ENCODE measurements at regions not wholly inside any gene's neighbourhood (a gene's known extent, or its start where the extent isn't known, plus 50 kb on each side); places are given as distances from the start of the nearest gene placed in this dataset.

- no peak overlapping the region for H3K27ac ChIP-seq
- H3K4me3 ChIP-seq: no peak overlapping the region
- no peak overlapping the region for H3K4me2 ChIP-seq
- H3K79me2 ChIP-seq (ENCODE audit: low read depth): no peaks in the 10 kb centered on the region
- no peak for TF ChIP-seq EZH2phosphoT487 (IDR thresholded peaks at IDR 0.05)
- no peak for TF ChIP-seq CTCF (IDR thresholded peaks at IDR 0.05)
- no peaks in the 10 kb centered on the region for H3K9me3 ChIP-seq (ENCODE audit: low read depth)
- H3K9ac ChIP-seq: no peak overlapping the region
- H3K27me3 ChIP-seq: no peaks in the 10 kb centered on the region
- H3K36me3 ChIP-seq: no peaks in the 10 kb centered on the region
- H2AFZ ChIP-seq (replicated peaks): no peak overlapping the region
- no peaks in the 10 kb centered on the region for H4K20me1 ChIP-seq (ENCODE audit: low read depth)
- H3K4me3 Mint-ChIP-seq: no peak overlapping the region
- peaks cover 4% of the 10 kb centered on the region for H3K27me3 Mint-ChIP-seq (ENCODE audit: insufficient read depth, low read depth)
- no peak overlapping the region for H3K27ac Mint-ChIP-seq
- no peaks in the 10 kb centered on the region for H3K4me1 ChIP-seq
- H3K9me3 Mint-ChIP-seq: peaks cover 11% of the 10 kb centered on the region
- no peaks in the 10 kb centered on the region for H3F3A ChIP-seq (ENCODE audit: low read depth)
- no peak for DNase-seq (ENCODE audit: low spot score)
- H3K36me3 Mint-ChIP-seq: peaks cover 2% of the 10 kb centered on the region
- H3K4me1 Mint-ChIP-seq: no peaks in the 10 kb centered on the region
These were observed 739.5 kb downstream of the SOCS6 start for GRCh38 chr18:71028285-71028762.

- Mint-ChIP-seq H3K4me1 (no peaks in the 10 kb centered on the region), H3K36me3 (peaks cover 2% of the 10 kb centered on the region), H3K9me3 (peaks cover 11% of the 10 kb centered on the region), H3K27me3 (ENCODE audit: insufficient read depth, low read depth) (peaks cover 4% of the 10 kb centered on the region), H3K27ac (no peak overlapping the region), H3K4me3 (no peak overlapping the region)
- TF ChIP-seq EZH2phosphoT487 (IDR thresholded peaks at IDR 0.05): no peak
- no peak for TF ChIP-seq EZH2 (IDR thresholded peaks at IDR 0.05)
- no peak for TF ChIP-seq CTCF (IDR thresholded peaks at IDR 0.05)
- H3K4me2 ChIP-seq: no peak overlapping the region
- no peak overlapping the region for H3K4me3 ChIP-seq
- no peaks in the 10 kb centered on the region for H4K20me1 ChIP-seq (ENCODE audit: low read depth)
- H3K4me1 ChIP-seq: no peaks in the 10 kb centered on the region
- H2AFZ ChIP-seq (replicated peaks): no peak overlapping the region
- no peaks in the 10 kb centered on the region for H3K27me3 ChIP-seq
- no peak for DNase-seq (ENCODE audit: low spot score)
- H3F3A ChIP-seq (ENCODE audit: low read depth): no peaks in the 10 kb centered on the region
- no peak overlapping the region for H3K27ac ChIP-seq
- no peaks in the 10 kb centered on the region for H3K79me2 ChIP-seq (ENCODE audit: low read depth)
- H3K9ac ChIP-seq: no peak overlapping the region
- H3K36me3 ChIP-seq: no peaks in the 10 kb centered on the region
- no peaks in the 10 kb centered on the region for H3K9me3 ChIP-seq (ENCODE audit: low read depth)
These were observed 738.7 kb downstream of the SOCS6 start for GRCh38 chr18:71027531-71027930.

- no peak for DNase-seq (ENCODE audit: low spot score)
- no peaks in the 10 kb centered on the region for H3K79me2 ChIP-seq (ENCODE audit: low read depth)
- H3K9me3 ChIP-seq (ENCODE audit: low read depth): no peaks in the 10 kb centered on the region
- no peak overlapping the region for H3K4me3 ChIP-seq
- H3F3A ChIP-seq (ENCODE audit: low read depth): no peaks in the 10 kb centered on the region
- H2AFZ ChIP-seq (replicated peaks): no peak overlapping the region
- TF ChIP-seq CTCF (IDR thresholded peaks at IDR 0.05): no peak
- no peak for TF ChIP-seq EZH2phosphoT487 (IDR thresholded peaks at IDR 0.05)
- TF ChIP-seq EZH2 (IDR thresholded peaks at IDR 0.05): no peak
- no peaks in the 10 kb centered on the region for H3K27me3 ChIP-seq
- no peaks in the 10 kb centered on the region for H3K4me1 Mint-ChIP-seq
- no peak overlapping the region for H3K4me2 ChIP-seq
- H3K27ac Mint-ChIP-seq: no peak overlapping the region
- no peak overlapping the region for H3K9ac ChIP-seq
- H3K4me1 ChIP-seq: no peaks in the 10 kb centered on the region
- H3K36me3 ChIP-seq: no peaks in the 10 kb centered on the region
- peaks cover 4% of the 10 kb centered on the region for H3K27me3 Mint-ChIP-seq (ENCODE audit: insufficient read depth, low read depth)
- no peaks in the 10 kb centered on the region for H4K20me1 ChIP-seq (ENCODE audit: low read depth)
- peaks cover 2% of the 10 kb centered on the region for H3K36me3 Mint-ChIP-seq
- no peak overlapping the region for H3K27ac ChIP-seq
- H3K4me3 Mint-ChIP-seq: no peak overlapping the region
- H3K9me3 Mint-ChIP-seq: peaks cover 11% of the 10 kb centered on the region
These were observed 736.8 kb downstream of the SOCS6 start for GRCh38 chr18:71025505-71026225.
